ENCODE measurements at regions not wholly inside any gene's neighbourhood (a gene's known extent, or its start where the extent isn't known, plus 50 kb on each side); places are given as distances from the start of the nearest gene placed in this dataset.
A peak's percentile ranks its signal among the peaks of the same experiment; 100 is the strongest.

DNA sequence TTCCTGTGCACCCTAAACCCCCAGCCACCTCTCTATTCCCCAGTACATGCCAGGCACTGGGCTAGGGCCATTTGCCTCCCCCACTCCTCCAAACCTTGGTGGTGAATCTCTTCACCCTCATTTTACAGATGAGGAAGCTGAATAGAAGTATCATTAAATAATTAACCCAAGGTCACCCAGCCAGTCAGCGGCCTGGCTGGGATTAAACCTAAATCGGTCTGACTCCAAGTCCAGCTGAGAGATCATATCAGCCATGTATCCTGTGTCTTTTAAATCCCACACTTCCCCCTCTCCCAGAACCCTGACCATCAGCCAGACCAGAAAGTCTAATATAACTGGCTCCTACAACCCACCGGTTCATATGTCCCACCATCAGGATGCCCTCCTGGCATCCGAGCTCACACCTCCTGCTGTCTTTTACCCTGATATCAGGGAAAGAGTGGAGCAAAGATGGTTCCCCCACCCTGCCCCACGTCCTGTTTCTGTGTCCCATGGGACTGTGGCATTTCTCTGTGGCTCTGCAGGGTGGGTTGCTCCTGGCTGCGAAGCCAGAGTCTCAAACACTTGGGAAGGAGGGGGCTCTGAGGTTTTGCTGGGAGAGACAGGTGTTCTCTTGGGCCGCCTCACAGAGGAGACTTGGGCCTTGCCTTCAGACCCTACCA lies 145.3 kb downstream of the VEGFA start:
- no peak for DNase-seq

DNA sequence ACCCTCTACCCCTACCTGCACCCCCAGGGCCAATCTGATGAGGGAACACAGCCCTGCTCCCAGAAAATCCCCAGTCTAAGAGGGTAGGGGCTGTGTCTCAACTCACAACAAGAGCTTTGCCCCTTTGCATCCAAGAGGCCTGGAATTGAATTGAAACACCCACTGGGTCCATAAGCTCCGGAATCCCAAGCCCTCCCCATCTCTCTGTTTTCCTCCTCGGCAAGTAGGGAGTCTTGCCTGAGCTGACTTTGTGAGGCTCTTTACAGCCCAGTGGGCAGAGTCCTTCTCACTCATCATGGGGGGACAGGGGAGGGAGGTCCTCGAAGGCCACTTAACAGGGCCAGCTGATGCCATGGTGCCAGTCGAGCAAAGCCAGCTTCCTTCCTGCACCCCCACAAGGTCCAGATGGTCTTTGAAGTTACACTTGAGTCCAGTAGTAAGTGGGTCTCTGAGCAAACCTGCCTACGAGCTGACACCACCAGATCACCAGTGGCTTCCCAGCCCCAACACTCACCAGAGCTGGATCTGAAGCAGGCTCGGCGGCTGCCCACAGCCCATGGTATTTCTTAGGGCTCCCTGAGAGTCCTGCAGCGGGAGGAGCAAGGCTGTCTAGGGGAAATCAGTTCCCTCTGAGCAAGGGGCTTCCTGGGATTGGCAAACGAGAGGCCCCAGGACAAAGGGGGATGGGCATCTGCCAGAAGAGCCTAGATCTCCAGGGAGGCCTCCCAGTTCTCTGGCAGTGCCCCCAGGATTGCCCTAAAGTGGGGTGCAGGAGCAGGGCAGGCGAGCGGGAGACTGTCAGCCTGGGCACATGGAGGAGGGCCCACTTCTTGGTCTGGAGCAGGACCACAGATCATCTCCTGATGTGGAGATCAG lies 144.5 kb downstream of the VEGFA start:
- no peak for DNase-seq

- DNase-seq, result no peak
Measured at GRCh38 chr6:43913375-43914271, 143.6 kb downstream of the VEGFA start.

DNA sequence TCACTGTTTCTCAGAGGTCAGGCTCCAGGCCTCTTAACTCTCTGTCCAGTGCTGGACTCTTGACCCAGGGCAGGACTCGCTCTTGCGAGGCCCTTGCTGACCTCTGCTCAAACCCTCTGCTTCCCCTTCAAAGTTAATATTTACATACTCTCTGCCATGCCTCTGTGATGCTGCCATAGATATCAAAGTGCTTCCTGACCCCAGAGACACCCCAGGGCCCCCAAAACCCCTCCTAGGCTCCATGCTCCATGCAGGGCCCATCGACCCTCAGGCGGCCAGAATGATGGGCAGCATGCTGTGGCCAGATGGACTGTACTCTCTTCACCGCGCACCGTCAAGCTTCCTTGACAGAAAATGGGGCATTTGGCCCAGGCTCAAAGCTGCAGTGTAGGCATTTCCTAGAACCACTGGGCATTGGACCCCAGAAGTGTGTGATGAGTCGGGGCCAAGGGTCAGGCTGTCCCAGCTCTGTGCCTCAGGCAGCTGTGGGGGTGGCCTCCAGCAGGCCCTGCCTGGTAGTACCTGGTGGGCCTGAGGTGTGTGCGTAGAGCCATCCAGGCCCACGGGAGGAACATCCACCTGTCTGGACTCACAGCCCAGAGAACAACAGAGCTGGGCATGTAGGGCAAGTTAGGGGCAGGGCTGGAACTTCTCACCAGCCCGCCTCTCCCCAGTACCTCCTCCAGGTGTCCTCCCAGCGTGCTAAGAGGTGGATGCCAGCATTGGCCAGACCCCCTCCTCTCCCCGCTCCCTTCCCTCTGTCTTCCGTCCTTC lies 142.8 kb downstream of the VEGFA start:
- DNase-seq, result no peak

DNA sequence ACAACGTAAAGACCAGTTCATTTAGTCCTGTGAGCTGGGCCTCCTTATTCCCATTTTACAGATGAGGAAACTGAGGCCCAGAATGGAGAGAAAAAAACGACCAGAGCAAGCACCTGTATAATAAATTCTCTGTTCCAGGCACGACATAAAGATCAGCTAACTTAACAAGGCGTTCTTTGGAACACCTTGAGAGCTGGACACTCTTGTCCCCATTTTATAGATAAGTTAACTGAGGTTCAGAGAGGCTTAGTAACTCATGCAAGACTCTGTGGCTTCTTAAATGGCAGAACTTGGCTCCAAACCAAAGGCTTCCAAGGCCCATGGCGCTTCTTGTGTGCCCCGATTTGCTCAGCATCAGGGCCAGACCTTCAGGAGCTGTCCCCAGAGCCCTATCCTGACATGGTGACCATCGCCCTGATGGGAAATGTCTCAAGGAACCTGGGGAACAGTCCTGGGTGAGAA lies 142.1 kb downstream of the VEGFA start:
- DNase-seq, result no peak

DNA sequence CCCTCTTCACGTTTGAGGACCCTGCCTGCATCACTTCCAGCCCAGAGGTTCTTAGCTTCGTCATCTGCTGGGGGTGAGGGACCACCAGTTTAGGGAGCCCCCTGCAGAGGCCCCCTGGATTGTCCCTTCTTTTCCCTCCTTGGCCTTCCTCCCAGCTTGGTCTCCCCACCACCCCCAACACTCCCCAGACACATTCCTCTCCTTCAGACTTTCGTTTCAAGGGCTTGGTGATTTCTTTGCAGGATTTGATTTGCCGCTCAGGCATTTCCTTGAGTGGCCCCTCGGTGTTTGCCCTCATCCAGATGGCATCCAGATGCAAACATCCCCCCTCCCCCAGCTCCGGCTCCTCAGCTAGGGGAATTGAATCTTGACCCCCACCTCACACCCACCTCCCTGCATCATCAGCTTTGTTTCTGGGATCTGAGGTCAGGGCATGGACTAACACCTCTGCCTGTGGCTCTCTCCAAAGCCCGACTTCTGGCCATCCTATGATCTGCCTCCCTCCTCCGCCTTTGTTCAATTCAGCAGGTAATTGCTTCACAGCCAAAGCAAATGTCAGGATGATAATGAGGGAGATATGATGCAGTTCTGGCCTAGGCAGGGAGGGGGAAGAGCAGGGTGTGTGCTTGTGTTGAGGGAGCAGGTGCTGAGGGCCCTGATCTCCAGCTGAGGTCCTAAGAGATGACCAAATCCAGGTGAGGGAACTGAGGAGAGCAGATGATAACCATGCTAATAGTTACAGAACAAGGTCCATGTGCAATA lies 141.5 kb downstream of the VEGFA start:
- DNase-seq, result peak; percentile 61

GRCh38 chr6:43910638-43911353 lies 140.8 kb downstream of the VEGFA start:
- no peak for DNase-seq

- DNase-seq, result no peak
Measured at GRCh38 chr6:43910149-43910637, 140.2 kb downstream of the VEGFA start.

- DNase-seq, result no peak
Measured at GRCh38 chr6:43909474-43910148, 139.6 kb downstream of the VEGFA start.

GRCh38 chr6:43907789-43908472 lies 137.9 kb downstream of the VEGFA start:
- DNase-seq, result no peak

DNA sequence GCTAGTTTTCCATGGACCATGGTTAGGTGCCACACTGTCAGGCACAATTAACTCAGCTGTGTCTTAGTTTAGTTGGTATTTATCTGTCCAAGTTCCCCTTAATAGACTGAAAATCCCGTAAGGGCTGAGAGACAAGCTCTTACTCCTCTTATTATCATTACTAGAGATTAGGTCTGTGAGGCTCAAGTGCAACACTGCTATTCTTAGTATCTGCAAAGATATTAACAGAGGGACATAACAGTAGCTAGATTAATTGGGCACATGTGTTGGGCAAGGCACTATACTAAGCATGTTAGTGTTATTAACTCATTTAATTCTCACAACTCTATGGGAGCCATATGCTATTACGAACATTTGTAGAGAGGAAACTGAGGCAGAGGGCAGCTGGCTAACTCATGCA lies 137.3 kb downstream of the VEGFA start:
- no peak for DNase-seq

DNA sequence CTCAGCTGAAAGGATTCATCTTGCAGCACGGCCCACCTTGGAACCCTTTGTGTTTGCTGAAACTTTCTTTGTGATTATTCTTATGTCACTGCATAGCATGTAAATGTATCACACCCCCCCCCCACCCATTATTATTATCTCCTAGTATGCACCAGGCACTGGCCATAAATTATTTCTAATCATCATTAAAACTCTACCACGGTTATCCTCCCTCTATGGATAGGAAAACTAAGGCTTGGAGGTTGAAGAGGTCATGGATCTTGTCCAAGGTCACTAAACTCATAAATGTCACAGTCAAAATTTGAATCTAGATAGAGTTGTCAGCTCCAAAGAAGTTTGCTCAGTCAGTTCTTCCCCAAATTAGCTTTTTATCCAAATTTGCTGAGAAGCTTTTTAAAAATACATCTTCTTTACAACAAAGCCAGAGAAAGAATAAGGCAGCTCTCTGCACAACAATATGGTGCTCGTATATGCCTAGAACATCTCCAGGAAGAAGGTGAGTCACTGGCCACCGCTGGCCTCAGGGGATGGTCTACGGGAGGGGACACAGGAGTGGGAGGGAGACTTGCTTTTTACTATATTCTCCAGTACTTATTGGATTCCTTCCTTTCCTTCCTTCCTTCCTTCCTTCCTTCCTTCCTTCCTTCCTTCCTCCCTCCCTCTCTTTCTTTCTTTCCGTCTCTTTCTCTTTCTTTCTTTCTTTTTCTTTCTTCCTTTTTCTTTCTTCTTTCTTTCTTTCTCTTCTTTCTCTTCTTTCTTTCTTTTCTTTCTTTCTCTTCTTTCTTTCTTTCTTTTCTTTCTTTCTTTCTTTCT lies 134.5 kb downstream of the VEGFA start:
- DNase-seq, result no peak

DNA sequence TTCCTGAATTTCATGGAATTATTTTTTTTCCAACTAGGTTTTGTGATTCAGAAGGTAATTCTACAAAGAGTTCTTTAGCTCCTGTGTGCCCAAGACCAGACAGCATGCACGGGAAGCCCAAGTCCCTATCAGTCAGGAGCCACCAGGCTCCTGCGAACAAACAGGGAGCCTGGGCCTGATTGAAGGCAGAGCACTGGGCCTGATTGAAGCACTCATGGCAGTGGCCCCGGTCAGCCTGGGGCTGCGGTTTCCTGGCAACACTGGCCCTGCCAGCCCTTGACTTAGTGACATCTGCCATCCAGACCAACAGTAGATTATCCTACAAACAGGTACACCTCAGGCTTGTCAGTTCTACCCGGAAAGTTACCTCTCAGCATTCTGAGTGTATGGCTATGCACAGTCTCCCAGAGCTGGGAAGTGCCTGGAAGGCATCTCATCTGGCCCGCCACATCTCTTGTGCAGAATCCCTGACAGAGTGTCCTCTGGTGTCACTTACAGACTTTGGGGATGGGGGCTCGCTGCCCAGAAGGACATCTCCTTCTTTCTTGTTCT lies 133.8 kb downstream of the VEGFA start:
- DNase-seq, result no peak

- no peak for DNase-seq
Measured at GRCh38 chr6:43901733-43902230, 131.8 kb downstream of the VEGFA start.

GRCh38 chr6:43900916-43901732 lies 131.1 kb downstream of the VEGFA start:
- no peak for DNase-seq

DNA sequence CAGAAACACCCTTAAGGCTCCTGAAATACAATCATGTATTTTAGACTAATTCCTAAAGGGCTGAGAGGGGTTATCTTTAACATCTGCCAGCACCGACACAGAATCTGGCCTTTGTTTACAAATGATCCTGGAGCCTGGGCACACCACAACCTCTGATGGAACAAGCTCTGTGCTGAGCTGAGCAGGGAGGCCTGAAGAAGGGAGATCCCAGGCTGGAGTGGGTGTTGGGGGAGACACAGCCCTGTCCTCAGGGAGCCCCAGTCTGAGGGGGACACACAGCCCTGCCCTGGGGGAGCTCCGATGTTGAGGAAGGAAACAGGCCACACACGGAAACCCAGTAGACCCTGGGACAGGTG lies 130.5 kb downstream of the VEGFA start:
- no peak for DNase-seq

- no peak for DNase-seq
Measured at GRCh38 chr6:43899830-43900229, 129.8 kb downstream of the VEGFA start.

All from NCI-H774 (cell line).